Right renal cortex interstitium (tissue), 3 donors: ENCODE measurements at regions not wholly inside any gene's neighbourhood (a gene's known extent, or its start where the extent isn't known, plus 50 kb on each side); places are given as distances from the start of the nearest gene placed in this dataset.
A peak's percentile ranks its signal among the peaks of the same experiment; 100 is the strongest.
"Not testable (repeated sequence)": the region's sequence is repeated elsewhere in the genome, so short reads cannot be mapped to it uniquely, and the experiment has no call there.

ENCODE experiments used
- DNase-seq, 3 donors: peaks; one replicate each; pipeline ENCODE4 v3.0.0-alpha.2; 2013; ENCODE audit warnings: low read depth in 3 of 3, low spot score in 2 of 3

DNA sequence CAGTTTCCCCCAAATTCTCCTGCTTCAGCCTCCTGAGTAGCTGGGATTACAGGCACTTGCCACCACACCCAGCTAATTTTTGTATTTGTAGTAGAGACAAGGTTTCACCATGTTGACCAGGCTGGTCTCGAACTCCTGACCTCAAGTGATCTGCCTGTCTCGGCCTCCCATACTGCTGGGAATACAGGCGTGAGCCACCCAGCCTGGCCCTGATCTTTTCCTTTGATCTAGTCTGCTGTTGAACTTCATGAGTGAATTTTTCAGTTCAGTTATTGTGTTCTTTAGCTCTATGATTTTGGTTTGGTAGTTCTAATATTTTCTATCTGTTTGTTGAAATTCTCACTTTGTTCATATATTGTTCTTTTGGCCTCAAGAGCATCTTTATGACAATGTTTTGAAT, 83.4 kb upstream of the RAP2C start:
- not testable (repeated sequence) for DNase-seq

DNA sequence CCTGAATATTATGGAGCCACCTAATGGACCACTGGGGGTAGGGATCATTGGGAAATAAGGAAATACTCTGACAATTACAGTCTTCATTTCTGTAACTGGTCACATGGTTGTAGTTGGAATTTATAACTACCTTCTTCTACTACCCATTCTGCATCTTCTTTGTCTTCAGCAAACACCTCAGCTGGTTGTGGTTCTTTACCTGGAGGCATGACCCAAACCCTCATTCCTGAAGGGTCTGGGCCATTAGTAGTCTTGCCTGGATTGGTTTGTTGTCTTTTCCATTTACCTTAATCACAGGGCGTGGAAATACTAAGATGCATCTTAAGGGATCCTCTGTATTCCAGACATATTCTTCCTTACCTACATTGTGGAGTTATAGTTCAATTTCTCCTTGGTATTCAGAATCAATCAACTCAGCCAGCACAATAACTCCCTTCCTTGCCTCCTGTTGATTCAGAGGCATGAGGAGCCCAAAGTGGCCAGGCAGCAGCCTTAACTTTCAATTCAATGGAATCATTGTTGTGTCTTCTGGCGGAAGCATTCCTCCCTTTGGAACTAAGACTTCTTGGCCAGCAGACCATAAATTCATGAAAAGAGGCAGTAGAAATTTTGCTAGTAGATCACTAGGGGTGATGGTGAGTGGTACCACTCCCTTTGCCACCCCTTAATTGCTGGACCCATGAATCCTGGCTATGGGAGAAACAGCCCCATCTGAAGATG, 75.7 kb upstream of the RAP2C start:
- DNase-seq: no peak

DNA sequence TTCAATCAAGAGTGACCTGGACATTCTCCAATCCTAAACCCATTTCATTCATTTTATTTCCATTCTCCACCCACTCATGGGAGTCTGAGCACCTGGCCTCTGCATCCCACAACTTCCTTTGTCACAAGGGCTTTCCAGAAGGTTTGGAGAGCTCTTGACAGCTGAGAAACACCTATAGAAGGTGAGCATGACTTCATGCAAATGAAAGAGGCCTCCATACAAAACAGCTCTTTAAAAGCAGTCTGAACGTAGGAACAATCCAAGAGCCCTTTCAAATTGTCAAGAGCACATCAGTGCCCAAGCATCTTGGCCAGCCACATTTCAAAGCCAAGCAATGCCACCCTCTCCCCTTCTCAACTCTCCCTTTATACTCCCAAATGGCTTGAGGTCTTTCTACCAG, 74.9 kb upstream of the RAP2C start:
- DNase-seq: no peak

DNA sequence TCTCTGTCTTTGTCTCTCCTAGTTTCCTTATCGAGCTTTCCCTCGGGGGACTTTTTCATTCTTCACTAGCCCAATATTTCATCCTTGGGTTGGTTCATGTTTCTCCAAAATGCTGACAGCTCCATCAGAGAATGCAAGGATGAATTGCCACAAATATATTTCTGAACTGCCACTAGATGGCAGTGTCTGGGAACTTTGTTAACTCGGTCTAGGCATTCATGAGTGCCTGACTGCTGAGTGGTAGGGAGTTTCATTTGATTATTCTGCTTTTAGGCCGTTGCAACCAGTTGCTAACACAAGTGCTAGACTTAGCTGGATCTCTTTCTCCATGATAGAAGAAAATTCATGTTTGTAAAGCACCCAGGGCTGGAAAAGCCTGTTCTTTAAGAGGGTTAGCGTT, 73.5 kb upstream of the RAP2C start:
- peak in 1 of 3 donors; percentile 39 for DNase-seq

DNA sequence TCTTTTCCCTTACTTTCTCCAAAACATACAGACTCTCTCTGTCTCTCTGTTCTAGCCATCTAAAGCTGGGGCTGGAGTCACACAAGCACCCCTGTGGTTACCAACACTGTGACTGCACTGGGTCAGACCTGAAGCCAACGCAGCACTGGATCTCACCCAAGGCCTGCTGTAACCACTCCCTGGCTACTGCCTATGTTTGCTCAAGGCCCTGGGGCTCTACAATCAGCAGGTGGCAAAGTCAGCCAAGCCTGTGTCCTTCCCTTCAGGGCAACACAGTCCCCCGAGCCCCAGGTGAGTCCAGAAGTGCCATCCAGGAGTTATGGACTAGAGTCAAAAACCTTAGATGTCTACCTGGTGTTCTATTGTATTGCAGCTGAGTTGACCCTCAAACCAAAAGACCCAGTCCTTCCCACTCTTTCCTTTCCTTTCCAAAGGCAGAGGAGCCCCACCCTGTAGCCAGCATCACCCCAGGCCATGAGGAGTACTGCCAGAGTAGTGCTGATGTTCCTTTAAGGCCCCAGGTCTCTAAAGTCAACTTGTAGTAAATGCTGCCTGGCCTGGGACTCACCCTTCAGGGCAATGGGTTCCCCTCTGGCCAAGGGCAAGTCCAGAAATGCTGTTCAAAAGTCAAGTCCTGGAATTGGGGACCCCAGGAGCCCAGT, 58.8 kb upstream of the RAP2C start:
- DNase-seq: no peak

DNA sequence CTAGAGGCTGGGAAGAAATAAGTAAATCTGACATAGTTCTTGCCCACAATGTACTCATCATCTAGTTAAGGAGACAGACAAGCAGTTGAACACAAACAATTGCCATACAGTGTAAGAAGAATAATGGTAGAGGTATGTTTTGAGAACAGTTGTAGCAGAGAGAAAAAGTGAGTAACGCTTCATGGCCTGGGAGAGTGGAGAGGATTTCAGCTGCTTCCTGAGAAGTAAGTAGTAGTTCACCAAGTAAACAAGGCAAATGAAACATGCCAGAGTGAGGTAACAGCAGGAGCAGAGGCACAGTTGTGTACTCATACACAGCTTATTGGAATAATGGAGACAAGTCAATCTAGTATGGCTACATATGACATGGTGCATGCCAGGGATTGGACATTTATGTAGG, 53.6 kb upstream of the RAP2C start:
- DNase-seq: no peak

DNA sequence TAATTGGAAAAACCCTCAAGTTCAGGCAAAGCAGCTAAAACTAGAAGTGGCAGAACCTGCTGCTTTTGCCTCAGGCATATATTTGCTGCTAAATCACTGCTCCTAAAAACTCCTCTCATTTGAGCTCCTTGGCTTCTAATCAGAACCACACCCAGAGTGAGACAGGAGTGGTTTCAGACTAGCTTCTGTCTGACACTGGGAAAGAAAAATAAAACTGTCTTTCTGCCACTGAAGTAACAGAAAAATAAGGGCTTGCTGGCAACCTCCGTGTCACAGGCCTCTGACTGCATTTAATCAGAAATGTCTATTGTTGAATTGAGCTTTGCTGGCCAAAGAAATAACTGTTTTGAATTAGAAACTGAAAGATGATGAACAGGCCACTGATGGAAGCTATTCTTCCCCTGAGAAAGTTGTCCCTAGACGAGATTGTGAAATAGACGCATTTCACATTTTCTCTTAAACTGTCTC, 52.1 kb upstream of the RAP2C start:
- DNase-seq: no peak

DNA sequence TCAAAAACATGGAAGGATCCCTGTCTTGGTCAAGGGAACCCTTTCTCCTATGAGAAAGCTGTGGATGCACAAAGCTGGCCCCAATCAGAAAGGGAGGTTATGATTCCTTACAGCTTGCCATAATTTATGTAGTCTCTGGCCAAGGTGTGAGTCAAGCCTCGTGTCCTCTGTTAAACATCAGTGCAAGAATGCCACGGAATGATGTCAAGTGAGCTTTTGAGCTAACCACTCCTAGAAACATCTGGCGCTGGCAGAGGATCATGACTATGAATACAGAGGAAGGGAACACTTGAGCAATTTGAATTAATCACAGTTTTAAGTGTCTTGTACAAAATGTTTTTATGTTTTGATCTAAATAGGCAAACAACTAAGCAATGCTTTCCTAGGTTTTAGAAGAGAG, 51.5 kb upstream of the RAP2C start:
- DNase-seq: no peak

DNA sequence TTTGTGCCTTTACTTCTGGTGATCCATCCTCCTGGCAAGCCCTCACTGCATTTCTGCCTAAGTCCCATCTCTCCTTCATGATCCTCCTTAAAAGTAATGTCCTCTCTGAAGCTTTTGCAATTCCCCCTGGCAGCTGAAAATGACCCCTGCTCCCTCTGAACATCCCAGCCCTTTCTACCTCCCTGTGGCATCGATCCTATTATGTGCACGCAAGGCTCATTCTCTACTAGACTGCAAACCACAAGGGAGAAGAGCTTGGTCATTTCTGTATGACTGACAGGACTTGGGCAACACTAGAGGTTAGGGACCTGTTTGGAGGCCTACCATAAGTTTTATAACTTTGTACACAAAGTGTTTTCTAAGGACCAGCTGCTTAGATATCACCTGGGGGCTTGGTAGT, 50.8 kb upstream of the RAP2C start:
- DNase-seq: no peak
